ENCODE measurements at regions not wholly inside any gene's neighbourhood (a gene's known extent, or its start where the extent isn't known, plus 50 kb on each side); places are given as distances from the start of the nearest gene placed in this dataset.

DNA sequence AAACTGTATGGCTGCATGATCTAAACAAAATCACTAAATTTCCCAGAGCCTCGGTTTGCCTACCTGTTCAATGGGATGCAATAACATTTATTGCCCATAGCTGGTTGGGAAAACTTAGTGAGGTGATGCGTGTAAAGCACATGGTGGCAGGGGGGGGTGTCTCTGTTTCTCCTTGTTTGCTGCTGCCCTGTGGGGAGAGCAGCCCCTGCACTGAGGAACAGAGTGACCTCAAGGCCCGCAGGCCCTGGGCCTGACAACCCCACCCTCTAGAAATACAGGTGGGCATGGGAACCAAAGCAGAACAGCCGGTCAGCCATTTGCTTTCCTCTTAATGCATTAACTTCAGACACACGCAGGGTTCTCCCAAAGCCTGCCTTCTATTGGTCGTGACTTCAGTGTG is 55.1 kb upstream of the SLC66A3 start:
- Mint-ChIP-seq H3K4me3 (no peak overlapping the region), H3K4me1 (ENCODE audit: low read depth) (peaks cover 19% of the 10 kb centered on the region), H3K9me3 (no peaks in the 10 kb centered on the region), H3K27me3 (no peaks in the 10 kb centered on the region), H3K36me3 (ENCODE audit: low read depth) (no peaks in the 10 kb centered on the region), H3K27ac (no peak overlapping the region)
- intact Hi-C loops (cut with DNase I, micrococcal nuclease): no loop called here
- CTCF ChIA-PET: no interaction called here
- ATAC-seq (ENCODE audit: poor library complexity) (no peak), DNase-seq (no peak)
- Histone ChIP-seq H3K4me3 (ENCODE audit: low read length) (no peak overlapping the region), H3K4me1 (ENCODE audit: insufficient read depth, low read length) (peaks cover 24% of the 10 kb centered on the region), H3K27me3 (ENCODE audit: control insufficient read depth in 1 of 2, insufficient read depth in 2 of 2, low read length in 2 of 2) (no peaks in the 10 kb centered on the region), H3K36me3 (ENCODE audit: insufficient read depth, low read length) (no peaks in the 10 kb centered on the region), H3K9me3 (ENCODE audit: control insufficient read depth in 1 of 2, insufficient read depth in 1 of 2, low read length in 2 of 2) (no peaks in the 10 kb centered on the region), H3K27ac (ENCODE audit: low read depth in 1 of 2, low read length in 2 of 2) (no peak overlapping the region)
- POLR2A ChIA-PET: no interaction called here
- TF ChIP-seq, protein P1, sequence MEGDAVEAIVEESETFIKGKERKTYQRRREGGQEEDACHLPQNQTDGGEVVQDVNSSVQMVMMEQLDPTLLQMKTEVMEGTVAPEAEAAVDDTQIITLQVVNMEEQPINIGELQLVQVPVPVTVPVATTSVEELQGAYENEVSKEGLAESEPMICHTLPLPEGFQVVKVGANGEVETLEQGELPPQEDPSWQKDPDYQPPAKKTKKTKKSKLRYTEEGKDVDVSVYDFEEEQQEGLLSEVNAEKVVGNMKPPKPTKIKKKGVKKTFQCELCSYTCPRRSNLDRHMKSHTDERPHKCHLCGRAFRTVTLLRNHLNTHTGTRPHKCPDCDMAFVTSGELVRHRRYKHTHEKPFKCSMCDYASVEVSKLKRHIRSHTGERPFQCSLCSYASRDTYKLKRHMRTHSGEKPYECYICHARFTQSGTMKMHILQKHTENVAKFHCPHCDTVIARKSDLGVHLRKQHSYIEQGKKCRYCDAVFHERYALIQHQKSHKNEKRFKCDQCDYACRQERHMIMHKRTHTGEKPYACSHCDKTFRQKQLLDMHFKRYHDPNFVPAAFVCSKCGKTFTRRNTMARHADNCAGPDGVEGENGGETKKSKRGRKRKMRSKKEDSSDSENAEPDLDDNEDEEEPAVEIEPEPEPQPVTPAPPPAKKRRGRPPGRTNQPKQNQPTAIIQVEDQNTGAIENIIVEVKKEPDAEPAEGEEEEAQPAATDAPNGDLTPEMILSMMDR (IDR thresholded peaks at IDR 0.05): no peak

DNA sequence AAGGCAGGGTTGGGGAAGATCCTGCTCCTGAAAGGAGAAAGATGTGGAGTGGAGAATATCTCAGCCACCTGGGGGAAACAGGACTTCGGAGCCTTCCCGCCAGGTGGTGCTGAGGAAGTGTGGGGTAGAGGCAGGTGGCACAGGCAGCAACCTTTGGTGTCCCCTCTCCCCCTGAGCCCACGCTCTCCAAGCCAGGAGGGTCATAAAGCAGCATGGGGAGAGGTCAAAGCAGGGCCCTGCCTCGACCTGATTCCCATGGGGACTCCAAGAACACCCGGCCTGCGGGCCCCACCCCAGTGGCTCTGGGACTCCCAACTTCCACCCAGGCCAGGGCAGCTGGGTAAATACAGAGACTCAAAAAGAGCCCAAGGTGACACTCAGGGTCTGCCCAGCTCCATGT is 54.3 kb upstream of the SLC66A3 start:
- Histone ChIP-seq H3K27me3 (ENCODE audit: control insufficient read depth in 1 of 2, insufficient read depth in 2 of 2, low read length in 2 of 2) (no peaks in the 10 kb centered on the region), H3K9me3 (ENCODE audit: control insufficient read depth in 1 of 2, insufficient read depth in 1 of 2, low read length in 2 of 2) (no peaks in the 10 kb centered on the region), H3K36me3 (ENCODE audit: insufficient read depth, low read length) (no peaks in the 10 kb centered on the region), H3K4me3 (ENCODE audit: low read length) (no peak overlapping the region), H3K27ac (ENCODE audit: low read depth in 1 of 2, low read length in 2 of 2) (no peak overlapping the region), H3K4me1 (ENCODE audit: insufficient read depth, low read length) (peaks cover 32% of the 10 kb centered on the region)
- H3K4me1 Mint-ChIP-seq (ENCODE audit: low read depth): peaks cover 27% of the 10 kb centered on the region
- H3K9me3 Mint-ChIP-seq: no peaks in the 10 kb centered on the region
- intact Hi-C loops (cut with DNase I, micrococcal nuclease): no loop called here
- no peaks in the 10 kb centered on the region for H3K27me3 Mint-ChIP-seq
- no peak for ATAC-seq (ENCODE audit: poor library complexity)
- CTCF ChIA-PET: no interaction called here
- POLR2A ChIA-PET: no interaction called here
- no peak overlapping the region for H3K27ac Mint-ChIP-seq
- DNase-seq: no peak
- no peaks in the 10 kb centered on the region for H3K36me3 Mint-ChIP-seq (ENCODE audit: low read depth)
- TF ChIP-seq, protein P1 (IDR thresholded peaks at IDR 0.05): no peak
- H3K4me3 Mint-ChIP-seq: no peak overlapping the region

DNA sequence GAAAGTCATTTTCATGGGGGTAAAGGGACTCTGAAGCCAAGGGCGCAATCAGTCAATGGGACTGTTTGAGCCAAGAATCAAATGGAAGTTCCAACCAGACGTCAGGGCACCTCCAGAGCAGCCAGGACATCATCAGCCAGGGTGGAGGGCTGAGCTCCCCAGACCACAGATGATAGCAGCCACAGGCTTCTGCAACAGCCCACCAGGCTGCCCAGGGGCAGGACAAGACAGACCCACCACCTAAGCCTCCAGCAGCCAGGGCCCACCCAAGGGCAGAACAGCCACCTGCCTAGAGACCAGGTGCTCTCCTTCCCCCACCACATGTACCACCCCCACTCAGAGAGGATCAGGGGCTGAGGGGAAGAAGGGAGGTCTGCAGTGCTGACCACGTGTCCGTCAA is 53.8 kb upstream of the SLC66A3 start:
- Mint-ChIP-seq H3K9me3 (no peaks in the 10 kb centered on the region), H3K27me3 (no peaks in the 10 kb centered on the region), H3K27ac (no peak overlapping the region), H3K36me3 (ENCODE audit: low read depth) (no peaks in the 10 kb centered on the region), H3K4me3 (no peak overlapping the region), H3K4me1 (ENCODE audit: low read depth) (peaks cover 32% of the 10 kb centered on the region)
- no peaks in the 10 kb centered on the region for H3K36me3 ChIP-seq (ENCODE audit: insufficient read depth, low read length)
- no peaks in the 10 kb centered on the region for H3K27me3 ChIP-seq (ENCODE audit: control insufficient read depth in 1 of 2, insufficient read depth in 2 of 2, low read length in 2 of 2)
- TF ChIP-seq, protein P1 (IDR thresholded peaks at IDR 0.05): no peak
- DNase-seq (no peak), ATAC-seq (ENCODE audit: poor library complexity) (no peak)
- H3K4me1 ChIP-seq (ENCODE audit: insufficient read depth, low read length): peaks cover 37% of the 10 kb centered on the region
- intact Hi-C loops (cut with DNase I, micrococcal nuclease): no loop called here
- ChIA-PET POLR2A (no interaction called here), CTCF (no interaction called here)
- H3K9me3 ChIP-seq (ENCODE audit: control insufficient read depth in 1 of 2, insufficient read depth in 1 of 2, low read length in 2 of 2): no peaks in the 10 kb centered on the region
- no peak overlapping the region for H3K4me3 ChIP-seq (ENCODE audit: low read length)
- H3K27ac ChIP-seq (ENCODE audit: low read depth in 1 of 2, low read length in 2 of 2): no peak overlapping the region
